ENCODE measurements at regions not wholly inside any gene's neighbourhood (a gene's known extent, or its start where the extent isn't known, plus 50 kb on each side); places are given as distances from the start of the nearest gene placed in this dataset.

DNA sequence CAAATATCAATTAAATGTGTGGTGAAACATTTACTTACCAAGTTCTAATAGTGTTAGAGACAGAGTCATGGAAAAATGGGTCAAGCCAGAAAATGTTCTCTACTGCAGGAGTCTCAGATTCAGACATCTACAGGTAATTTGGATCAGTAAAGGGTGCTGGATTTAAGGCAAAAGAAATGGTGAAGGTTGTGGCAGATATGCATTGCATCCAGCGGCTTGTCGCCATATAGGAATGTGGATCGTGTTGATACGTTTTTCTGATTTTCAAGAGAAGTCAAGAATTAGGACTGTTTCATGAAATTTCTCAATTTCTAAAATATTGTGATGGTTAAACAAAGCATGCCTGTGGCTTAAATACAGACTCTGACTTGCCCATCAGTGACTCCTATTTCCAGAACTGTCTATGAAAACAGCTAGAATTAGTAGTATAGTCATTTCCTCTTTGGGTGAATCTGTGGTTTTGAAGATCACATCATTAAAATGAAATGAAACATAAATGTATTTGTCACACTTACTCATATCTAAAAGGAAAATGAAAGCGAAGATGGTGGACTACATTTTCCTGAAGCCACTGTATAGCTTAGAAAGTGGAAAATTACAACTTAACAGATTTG lies 110.1 kb upstream of the VEGFC start:
- no peak for DNase-seq (ENCODE audit: low read depth)

DNA sequence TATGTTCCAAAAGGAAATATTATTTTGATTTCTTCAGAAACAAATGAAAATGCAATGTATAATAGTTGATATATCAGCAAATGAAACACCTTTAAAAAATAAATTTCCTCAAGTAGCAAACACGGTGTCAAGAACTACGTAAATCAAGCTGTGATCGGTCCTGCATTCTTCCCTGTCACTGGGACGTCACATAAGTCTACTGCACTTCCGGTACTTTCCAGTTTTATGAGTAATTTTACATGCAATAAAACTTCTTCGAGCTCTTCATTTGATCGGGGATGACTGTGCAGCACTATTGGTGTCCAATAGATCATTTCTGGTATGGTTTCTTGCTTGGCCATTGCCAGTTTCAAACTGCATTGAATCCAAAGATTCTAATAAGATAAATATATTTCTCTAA lies 114.0 kb upstream of the VEGFC start:
- no peak for DNase-seq (ENCODE audit: low read depth)

DNA sequence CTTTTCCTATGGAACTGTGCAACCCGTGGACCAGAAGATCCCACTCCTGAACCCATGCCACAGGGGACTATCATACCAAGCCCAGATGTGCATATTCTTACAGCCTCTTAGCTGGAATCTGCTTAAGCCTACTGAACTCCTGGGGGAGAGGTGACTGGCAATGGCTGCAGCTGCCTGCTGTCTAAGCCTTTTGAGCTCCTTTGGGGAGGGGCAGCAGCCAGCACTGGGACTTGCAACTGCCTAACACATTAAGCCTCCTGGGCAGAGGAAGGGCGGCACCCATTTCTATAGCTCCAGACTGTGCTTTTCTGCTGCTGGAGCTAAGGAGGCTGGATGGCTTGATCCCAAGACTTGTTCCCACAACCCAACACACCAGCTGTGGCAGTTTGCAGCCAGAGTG lies 117.9 kb upstream of the VEGFC start:
- DNase-seq (ENCODE audit: low read depth) = no peak

DNA sequence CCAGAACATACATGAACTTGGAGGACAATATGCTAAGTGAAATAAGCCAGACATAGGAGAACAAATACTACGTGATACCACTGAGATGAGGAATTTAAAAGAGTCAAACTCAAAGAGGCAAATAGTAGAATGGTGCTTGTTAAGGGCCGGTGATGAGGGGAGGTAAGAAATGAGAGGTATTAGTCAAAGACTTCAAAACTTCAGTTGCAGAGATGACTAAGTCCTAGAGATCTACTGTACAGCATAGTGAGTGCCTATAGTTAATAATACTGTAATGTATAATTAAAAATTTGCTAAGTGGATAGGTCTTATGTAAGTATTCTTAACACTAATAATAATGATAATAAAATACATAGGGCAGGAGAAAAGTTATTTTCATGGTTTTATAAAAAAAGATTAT lies 126.9 kb upstream of the VEGFC start:
- DNase-seq (ENCODE audit: low read depth) = no peak

DNA sequence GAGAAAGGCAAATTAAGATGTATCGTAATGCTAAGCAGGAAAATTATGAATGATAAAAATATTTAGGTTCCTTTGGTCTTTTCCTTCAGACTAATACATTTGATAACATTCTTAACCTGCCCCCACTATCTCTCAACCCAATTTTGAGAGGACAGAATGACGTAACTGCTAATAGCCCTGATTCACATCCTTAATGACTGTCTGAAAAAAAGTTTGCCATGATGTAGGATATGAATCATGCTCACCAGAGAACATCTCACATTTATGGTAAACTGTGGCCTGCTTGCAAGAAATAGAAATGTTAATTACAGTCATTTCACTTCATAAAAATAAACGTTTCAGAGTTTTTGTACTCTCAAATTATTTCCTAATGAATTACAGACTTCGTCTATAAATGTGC lies 128.0 kb upstream of the VEGFC start:
- DNase-seq (ENCODE audit: low read depth) = no peak

DNA sequence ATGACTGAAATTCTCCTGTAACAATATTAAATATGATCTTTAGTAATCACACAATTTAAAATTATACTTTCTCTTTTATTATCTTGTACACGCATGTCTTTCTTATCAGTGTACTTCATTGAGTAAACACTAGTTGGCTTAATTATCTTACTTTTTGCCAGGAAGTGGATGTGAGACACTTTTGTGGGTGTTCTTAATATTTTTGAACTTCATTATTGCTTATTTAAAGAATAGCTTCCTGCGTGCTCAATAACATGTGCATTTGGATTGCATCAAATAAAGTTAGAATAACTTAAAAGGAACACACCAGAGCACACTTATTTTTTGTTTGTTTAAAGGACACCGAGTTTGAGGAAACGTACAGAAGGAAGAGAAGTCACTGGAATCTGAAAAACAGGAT lies 128.5 kb upstream of the VEGFC start:
- no peak for DNase-seq (ENCODE audit: low read depth)

DNA sequence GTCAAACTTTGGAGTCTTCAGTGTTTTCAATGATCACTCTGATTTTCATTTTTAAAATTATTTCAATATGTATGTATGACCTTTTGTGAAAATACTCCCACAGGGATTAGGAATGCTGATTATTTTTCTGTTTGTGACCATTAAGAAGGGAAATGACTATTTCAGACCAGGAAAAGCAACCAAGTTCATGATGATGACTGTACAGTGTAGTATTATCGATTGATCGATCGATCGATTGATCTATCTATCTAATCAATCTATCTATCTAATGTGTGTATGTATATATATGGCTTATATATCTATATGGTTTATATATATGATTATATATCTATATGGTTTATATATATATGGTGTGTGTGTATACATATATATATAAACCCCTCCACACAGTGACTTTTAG lies 131.5 kb upstream of the VEGFC start:
- DNase-seq (ENCODE audit: low read depth) = no peak

DNA sequence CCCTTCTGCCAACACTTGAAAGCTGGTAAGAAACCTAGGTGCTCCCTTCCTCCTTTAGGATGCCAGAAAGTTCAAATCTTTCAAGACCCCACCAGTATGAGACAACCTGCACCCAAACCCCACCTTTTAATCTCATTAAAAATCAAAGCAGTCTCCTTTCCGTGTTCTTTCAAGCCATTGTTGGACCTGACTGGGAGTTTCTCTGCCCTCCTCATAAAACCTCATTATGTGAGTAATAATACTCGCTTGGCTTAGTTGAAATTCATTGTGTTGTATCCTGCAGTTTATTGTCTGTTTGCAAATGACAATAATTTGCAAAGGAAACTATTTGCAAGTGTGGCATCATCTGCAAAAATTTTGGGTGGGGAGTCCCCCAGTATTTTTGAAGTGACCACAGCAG lies 133.2 kb upstream of the VEGFC start:
- no peak for DNase-seq (ENCODE audit: low read depth)

DNA sequence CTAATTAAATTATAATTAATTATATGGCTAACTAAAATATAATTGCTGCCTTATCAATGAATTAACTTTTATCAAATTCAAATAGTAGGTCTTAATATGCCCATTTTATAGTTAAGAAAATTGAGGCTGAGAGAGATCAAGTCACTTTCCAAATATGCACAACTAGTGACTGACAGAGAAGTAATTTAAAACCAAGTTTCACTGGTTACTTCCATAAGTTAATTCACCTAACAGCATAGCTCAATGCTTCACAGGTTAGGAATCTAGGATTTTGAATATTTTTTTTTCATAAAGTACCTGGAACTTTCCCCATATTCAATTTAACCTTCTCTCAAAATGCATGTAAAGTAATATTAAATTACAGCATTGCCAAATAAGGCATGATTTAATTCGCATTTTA lies 134.4 kb upstream of the VEGFC start:
- no peak for DNase-seq (ENCODE audit: low read depth)

DNA sequence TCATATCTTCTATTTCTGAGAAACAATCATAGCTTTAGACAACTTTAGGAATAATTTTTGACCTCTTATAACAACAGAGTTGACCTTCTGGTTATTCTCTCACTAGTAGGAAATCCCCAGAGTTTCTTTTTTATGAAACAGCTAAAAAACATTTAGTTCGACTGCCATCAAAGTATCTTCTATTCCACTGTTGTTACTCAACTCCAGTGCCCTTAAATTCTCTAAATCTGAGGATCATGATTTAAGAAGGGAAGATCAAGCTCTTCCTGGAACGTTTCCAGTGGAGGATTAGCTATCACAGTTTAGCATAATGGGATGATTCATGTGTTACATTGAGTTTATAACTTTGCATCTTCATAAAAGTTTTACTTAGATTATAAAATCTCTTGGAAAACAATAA lies 134.9 kb upstream of the VEGFC start:
- DNase-seq (ENCODE audit: low read depth) = no peak

DNA sequence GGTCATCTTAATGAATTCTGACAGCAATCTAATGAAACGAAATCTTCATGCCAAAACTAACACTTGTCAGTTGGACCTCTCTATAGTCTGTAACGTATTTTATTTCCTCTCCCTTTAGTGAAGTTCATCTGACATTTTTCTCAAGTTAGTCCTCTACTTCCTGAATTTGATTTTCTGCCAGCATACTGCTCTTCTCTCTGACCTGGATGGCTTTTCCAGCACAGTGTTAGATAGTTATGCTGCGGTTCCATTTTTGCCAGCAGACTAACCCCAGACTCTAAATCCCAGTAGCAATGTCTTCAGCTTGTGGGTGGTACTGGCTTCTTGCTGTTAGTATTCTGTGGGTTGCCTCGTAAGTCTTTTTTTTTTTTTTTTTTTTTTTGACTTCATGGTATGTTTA lies 146.7 kb upstream of the VEGFC start:
- DNase-seq (ENCODE audit: low read depth) = no peak

DNA sequence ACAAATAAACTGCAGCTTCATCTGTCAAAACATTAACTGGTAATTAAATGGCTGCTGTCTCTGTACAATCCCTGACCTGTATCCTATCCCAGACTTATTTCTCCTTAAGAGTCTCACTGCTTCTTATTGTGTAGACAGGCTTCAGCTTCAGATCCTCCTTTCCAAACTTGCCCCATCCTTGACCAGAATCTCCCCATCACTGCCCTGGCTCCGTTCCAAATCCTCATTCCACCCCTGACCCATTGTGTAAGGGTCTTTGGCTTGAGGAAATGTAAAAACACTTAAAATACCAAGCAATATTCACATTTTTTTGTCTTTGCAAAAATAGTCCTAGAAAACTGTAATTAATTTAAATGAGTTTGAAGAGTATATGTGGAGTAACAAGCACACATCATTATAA lies 152.6 kb upstream of the VEGFC start:
- no peak for DNase-seq (ENCODE audit: low read depth)

DNA sequence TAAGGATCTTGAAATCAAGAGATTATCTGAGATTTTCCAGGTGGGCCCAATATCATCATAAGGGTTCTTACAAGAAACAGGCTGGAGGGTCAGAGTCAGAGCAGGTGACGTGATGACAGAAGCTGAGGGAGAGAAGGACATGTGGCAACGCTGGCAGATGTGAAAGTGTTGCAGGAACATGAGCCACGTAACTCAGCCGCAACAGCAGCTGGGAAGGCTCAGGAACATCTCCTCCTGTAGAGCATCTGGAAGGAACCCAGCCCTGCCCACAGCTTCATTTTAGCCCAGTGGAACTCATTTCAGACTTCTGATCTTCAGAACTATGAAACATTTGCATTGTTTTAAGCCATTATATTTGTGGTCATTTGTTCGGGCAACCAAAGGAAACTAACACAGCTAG lies 156.3 kb upstream of the VEGFC start:
- DNase-seq (ENCODE audit: low read depth) = no peak

DNA sequence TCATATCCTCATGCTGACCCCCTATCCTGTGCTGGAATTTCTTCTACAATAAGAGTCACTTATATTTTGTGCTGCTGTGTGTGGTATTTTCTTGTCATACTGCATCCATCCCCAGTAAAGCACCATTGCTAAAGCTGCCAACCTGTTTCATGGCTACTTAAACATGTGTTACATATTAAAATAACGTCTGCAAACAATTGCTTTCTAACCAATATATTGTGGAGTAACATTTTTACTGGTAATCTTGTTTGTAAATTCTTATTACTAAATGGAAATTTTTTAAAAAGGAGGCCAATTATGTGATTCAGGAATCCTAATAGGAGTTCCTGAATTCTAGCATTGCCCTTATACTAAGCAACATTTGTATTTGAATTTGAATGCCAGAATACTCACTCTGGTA lies 160.3 kb upstream of the VEGFC start:
- DNase-seq (ENCODE audit: low read depth) = no peak

DNA sequence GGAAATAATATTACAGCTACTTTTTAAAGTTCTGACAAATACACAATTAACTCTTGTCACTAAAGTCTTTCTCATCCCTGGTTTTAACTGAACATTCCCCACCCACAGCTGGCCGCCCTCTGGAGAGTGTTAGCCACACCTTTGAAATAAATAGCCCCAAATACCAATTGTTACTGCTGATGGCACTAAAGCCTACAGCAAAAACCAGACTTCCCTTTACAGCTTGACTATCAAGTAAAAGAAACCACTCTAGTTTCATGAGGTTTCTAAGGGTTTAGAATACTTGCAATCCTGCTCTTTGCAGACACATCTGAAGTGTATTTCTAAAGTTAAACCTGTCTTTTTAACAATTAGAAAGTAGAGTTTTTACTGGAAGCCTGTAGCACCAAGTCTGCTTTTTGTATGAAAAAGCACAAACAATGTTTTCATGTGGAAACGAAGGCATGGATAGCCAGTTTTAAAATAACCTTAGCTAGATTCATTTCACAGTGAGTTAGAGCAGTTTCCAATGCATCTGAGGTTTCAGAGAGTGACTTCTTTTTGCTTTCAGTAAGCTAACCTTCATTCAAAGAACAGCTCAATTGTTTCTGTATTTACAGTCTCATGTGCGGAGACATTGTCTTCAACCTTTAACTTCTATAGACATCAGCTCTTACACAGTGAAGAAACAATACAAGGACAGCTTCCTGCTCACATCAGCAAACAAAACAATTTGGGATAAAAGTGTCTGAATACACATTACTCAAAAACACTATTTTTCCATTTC lies 164.8 kb upstream of the VEGFC start:
- no peak for DNase-seq (ENCODE audit: low read depth)

DNA sequence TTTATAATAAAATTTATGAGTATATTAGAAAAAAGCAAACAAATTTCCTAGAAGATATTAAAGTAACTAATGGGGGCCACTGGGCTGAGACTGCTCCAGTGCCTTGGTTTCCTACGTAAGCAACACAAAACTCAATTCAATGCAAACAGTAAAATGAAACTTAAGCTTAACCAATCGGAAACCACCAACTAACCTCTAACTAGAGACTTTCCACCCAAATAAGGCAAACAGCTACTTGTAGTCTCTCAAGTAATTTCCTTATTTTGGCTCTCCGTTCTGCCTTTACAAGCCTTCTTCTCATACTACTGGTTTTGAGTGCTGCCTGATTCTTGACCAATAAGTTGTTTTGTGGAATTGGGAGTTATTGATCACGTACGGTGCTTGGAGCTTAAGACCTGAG lies 167.3 kb upstream of the VEGFC start:
- no peak for DNase-seq (ENCODE audit: low read depth)

DNA sequence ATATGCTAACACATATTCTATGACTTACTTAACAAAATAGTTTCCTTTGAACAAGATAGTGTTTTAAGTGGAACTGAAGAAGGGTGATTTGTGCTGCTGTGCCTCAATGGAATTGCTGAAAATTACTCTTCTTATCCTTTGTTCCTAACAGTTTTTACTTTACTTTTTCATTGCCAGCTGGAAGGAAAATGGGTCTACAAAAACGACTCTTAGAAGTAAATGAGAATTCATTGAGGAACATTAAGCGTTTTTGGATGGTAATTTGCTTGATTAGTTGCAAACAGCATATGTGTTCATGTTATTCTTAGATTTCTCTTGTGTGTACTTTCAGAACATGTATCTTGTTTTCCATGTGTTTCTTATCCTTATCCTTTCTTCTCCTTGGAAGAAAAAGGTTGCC lies 170.4 kb upstream of the VEGFC start:
- no peak for DNase-seq (ENCODE audit: low read depth)

DNA sequence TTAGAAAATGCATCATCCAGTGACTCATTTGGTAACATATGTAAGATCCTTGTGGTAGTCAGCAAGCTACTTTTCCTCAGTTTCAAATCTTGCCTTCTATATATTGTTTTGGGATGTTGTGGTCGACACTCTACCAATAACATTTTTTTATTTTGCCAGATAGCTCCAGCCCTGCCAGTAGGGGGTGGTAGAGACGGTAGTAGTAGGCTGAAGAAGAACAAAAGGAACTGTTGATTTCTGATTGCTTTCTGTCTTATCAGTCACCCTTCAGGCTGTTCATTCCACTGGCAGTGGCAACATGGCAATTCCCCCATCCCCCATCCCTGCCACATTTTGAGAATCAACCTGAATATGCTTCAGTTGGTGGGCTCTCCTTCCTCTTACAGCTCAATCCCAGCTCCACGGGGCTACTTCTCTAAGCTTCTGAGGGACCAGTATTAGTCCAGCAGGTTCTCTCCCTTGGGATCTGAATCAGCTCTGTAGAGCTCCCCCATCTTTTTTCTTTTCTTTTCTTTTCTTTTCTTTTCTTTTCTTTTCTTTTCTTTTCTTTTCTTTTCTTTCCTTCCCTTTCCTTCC lies 171.5 kb upstream of the VEGFC start:
- no peak for DNase-seq (ENCODE audit: low read depth)

DNA sequence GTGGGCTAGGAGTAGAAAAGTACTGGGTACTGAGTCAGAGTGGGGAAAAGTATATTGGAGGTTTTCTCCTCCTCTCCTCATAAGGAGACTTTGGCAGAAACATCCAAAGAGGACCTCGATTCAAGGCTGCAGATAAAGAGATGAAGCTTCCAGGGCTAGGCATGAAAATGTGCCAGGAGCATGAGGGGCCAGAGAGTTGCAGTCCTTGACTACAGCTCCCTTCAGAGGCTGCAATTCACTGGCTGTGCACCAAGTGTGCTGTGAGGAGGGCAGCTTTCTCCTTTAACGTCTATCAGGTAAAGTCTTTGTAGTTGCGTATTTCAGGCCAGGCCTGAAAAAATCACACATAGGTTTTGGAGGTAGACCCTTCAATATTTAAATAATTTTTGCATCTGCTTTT lies 174.9 kb upstream of the VEGFC start:
- no peak for DNase-seq (ENCODE audit: low read depth)

DNA sequence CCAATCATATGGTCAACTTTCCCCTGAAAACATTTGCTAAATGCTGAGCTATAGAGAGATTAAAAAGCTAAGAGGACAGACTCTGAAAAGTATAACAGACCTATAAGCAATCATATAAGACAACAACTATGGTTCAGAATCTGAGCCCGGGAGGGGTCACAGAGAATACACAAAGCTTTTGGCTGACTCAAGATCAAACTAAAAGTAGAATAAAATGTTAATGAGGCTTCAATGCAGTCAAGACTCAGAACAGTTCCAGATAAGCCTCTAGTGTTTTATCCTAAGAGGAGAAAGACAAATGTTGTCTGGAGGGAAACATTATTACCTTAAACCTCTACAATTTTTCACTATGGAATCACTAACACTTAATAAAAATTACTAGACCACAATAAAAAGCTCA lies 175.4 kb upstream of the VEGFC start:
- no peak for DNase-seq (ENCODE audit: low read depth)

DNA sequence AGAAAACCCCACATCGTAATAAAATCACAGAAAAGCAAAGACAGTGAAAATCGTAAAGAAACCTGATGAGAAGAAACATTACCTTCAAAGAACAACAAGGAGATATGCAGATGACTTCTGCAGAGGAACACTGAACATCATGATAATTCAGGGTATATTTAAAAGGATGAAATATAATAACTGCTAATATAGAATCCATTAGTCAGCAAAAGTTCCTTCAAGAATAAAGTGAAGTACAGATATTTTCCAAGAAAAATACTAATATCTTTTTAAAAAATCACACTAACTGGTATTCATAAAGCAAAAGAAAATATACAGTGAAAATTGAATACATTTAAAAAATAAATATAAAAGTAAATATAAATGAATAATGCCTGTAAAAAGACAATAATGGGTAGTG lies 176.3 kb upstream of the VEGFC start:
- DNase-seq (ENCODE audit: low read depth) = no peak

DNA sequence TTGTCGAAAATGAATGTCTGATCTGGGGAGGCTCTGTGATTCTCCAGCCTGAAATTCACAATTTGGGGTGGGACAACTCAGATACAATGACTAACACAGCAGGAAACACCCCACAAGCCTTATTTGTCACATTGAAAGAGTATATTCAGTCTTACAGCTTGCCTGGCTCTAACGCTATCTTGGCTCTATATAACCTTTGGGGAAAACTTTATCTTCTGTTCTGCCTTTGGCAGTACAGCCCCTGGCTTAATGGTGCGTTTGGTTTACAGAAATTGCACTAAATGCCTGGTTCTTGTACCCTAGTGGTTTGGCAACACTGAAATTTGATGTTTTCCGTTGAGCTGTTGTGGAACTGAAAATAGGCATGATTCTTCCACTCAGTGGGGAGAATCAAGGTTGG lies 178.1 kb upstream of the VEGFC start:
- DNase-seq (ENCODE audit: low read depth) = no peak

DNA sequence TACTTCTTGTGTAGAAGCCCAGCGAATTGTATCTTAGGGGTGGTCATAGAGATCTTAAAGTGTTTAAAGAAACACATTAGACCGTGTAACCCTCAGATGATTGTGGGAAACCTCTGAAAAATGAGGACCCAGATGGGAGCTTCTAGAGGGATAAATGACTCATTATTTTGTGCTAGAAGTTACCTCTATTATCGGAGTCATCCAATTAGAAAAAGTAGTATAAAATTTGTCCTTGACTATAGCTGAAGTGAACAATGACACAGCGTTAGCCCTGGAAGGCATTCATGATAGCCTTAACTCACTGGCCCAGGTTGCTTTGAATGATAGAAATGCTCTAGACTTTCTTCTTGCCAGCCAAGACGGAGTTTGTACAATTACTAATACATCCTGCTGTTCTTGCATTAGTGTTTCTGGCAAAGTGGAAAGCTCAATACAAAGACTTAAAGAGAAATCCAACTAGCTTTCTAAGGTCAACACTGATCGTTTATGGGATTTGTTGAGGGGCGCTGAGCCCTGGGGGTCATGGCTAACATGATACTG lies 178.9 kb upstream of the VEGFC start:
- DNase-seq (ENCODE audit: low read depth) = no peak

DNA sequence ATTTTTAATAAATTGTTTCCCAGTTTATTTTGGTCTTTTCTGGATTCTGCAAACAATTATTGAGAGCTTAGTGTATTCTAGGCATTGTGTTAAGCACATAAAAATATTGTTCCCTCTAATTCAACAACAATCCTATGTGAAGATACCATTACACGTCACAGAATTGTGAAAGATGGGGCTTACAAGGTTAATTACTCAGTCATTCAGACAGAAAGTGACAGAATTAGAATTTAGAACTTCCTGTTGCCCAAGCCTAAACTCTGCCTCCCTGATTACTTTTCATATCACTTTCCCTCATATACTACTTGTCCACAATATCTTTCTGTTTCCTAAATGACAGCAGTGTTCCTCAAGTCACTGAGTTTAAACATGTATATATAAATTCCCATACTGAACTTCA lies 186.7 kb upstream of the VEGFC start:
- DNase-seq (ENCODE audit: low read depth) = no peak
